Activated T-helper 17 cell treated with anti-CD3 and anti-CD28 coated beads, Interleukin-2, amount 50 U/mL, for 72 hours (primary cell): ENCODE measurements at regions not wholly inside any gene's neighbourhood (a gene's known extent, or its start where the extent isn't known, plus 50 kb on each side); places are given as distances from the start of the nearest gene placed in this dataset.

Experiments
- ATAC-seq: fragments of 150-1000 bp; cut with Tn5 transposase; replicated peaks from 2 replicates; pipeline ENCODE4 v1.10.0; 2021; ENCODE audit warnings: mild to moderate bottlenecking, moderate library complexity
- H3K27ac Mint-ChIP-seq: one replicate; pipeline ENCODE4 v1.8.0; 2022; ENCODE audit warnings: mixed read lengths
- H3K27me3 Mint-ChIP-seq: one replicate; pipeline ENCODE4 v1.8.0; 2022; ENCODE audit warnings: mixed read lengths
- H3K36me3 Mint-ChIP-seq: one replicate; pipeline ENCODE4 v1.8.0; 2022; ENCODE audit warnings: low read depth, mild to moderate bottlenecking, mixed read lengths
- H3K4me1 Mint-ChIP-seq: one replicate; pipeline ENCODE4 v1.8.0; 2022; ENCODE audit warnings: mixed read lengths
- H3K4me3 Mint-ChIP-seq: one replicate; pipeline ENCODE4 v1.8.0; 2022; ENCODE audit warnings: mild to moderate bottlenecking, mixed read lengths
- H3K9me3 Mint-ChIP-seq: one replicate; pipeline ENCODE4 v1.8.0; 2022; ENCODE audit warnings: mixed read lengths

DNA sequence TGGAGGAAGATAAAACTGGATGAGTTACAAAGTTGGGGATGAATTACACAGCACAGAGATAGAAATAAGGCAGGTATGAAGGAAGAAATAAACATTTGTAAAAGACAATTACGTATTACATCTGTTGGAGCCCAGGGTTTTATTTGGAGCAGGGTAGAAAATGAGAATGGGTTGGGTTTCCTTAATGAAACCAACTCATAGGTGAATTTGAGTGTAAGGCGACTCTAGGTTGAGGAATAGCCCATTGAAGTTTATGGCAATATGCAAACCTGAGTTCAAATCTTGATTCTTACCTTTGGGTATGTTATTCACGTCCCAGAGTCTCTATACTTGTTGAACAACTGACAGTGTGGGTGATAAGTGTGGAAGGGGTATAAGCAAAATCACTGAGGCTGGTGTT lies 422.3 kb upstream of the WWC1 start:
- H3K9me3 Mint-ChIP-seq: no peaks in the 10 kb centered on the region
- no peaks in the 10 kb centered on the region for H3K27me3 Mint-ChIP-seq
- no peak overlapping the region for H3K27ac Mint-ChIP-seq
- no peaks in the 10 kb centered on the region for H3K4me1 Mint-ChIP-seq
- H3K4me3 Mint-ChIP-seq: no peak overlapping the region
- ATAC-seq: no peak
- H3K36me3 Mint-ChIP-seq: no peaks in the 10 kb centered on the region

DNA sequence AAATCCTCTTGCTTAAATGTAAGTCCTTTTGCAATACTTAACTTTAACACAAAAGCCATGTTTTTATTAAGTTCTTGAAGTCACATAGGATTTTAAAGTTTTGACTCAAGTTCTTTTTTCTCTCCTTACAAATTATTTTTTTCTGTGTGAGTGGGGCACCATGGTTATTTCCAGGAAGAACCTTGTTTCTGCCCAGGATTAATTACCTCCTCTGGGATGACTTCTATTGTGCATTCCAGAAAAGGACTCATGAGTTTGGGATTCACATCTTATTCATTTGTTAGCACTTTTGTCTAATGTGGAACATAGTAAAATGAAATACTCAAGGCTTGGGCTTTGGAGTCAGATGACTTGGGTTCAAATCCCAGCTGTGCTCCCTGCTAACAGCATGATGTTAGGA lies 421.4 kb upstream of the WWC1 start:
- no peak overlapping the region for H3K27ac Mint-ChIP-seq
- no peak overlapping the region for H3K4me3 Mint-ChIP-seq
- no peak for ATAC-seq
- H3K9me3 Mint-ChIP-seq: peaks cover 3% of the 10 kb centered on the region
- H3K4me1 Mint-ChIP-seq: no peaks in the 10 kb centered on the region
- no peaks in the 10 kb centered on the region for H3K27me3 Mint-ChIP-seq
- H3K36me3 Mint-ChIP-seq: no peaks in the 10 kb centered on the region

DNA sequence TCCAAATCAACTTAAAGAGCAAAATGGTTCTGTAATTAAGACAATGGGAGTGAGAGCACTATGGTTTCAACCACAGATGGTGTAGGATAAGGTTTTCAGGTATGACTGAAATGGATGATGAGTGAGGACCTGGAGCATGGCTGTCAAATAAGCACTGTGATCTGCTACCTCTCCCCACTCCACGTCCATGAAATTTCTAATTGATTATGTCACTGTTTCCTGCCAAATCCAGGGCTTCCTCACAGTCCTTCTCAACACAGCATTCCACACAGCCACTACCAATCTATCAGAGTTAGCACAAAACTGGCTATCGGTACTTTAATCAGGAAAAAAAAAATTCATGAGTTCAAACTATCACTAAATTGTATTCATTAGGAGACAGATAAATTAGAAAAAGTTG lies 420.4 kb upstream of the WWC1 start:
- Mint-ChIP-seq H3K4me3 (no peak overlapping the region), H3K27me3 (no peaks in the 10 kb centered on the region), H3K9me3 (peaks cover 7% of the 10 kb centered on the region), H3K27ac (no peak overlapping the region), H3K36me3 (no peaks in the 10 kb centered on the region), H3K4me1 (no peaks in the 10 kb centered on the region)
- no peak for ATAC-seq

DNA sequence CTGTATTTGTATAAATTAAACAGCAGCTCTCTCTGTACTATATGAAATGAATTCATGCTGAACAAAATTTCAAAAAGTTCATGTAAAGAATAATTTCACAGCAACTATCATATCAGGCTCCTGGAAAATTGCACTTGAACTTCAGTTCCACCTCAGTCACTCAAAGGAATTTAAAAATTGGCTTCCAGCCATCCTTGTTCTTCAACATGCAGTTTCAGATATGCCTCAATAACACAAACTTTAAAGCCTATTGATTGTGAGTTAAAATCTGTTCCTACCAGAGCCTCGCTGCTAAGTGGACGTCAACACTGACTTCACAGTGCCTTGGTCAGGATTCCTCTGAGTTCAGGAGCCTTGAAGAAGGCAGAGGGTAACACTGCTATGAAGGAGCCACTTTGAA lies 418.7 kb upstream of the WWC1 start:
- ATAC-seq: no peak
- Mint-ChIP-seq H3K4me3 (no peak overlapping the region), H3K27ac (no peak overlapping the region), H3K36me3 (no peaks in the 10 kb centered on the region), H3K27me3 (no peaks in the 10 kb centered on the region), H3K9me3 (peaks cover 7% of the 10 kb centered on the region), H3K4me1 (no peaks in the 10 kb centered on the region)

DNA sequence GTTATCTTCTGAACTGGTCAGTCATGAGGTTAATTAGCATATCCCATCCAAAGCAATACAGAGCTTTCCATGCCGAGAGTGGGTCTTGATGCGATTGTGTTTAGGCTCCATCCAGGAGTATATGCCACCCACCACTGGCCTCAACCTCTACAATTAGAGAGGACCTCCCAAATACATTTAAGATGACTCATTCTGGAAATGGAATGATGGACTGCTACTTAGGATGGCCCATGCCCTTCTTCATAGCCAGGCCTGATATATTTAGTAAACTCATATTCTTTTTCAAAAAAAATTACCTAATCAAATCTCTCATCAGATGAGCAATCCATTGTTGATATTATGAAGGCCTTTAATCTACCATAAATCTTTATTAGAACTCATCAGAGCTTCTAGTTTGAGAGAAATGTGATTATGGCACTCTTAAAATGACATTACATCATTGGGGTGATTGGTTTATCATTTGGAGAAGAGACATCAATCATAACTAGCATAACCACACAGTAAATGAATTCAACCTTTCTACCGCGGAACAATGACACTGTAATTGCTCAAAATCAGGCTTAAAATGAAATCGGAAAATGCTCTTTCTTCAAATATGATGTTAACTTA lies 414.2 kb upstream of the WWC1 start:
- Mint-ChIP-seq H3K9me3 (peaks cover 10% of the 10 kb centered on the region), H3K4me1 (no peaks in the 10 kb centered on the region), H3K36me3 (no peaks in the 10 kb centered on the region), H3K4me3 (no peak overlapping the region), H3K27me3 (no peaks in the 10 kb centered on the region), H3K27ac (no peak overlapping the region)
- ATAC-seq: no peak

DNA sequence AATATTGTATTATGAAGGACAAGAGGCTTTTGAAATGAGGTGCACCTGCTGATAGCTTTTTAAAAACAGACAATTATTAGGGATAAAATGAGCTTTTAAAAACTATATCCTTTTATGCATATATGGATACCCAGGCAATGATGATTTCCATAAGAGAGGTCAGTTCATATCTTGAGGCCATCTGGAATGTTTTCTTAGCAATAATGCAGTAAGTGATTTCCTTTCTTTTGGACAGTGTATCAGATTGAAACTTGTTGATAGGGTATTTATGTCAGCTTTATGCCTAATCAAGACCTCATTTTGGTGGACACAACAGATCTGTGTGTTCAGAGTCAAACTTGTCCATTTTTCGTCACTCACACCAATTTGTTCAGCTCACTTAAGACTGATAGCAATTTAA lies 413.5 kb upstream of the WWC1 start:
- no peaks in the 10 kb centered on the region for H3K4me1 Mint-ChIP-seq
- no peaks in the 10 kb centered on the region for H3K36me3 Mint-ChIP-seq
- no peaks in the 10 kb centered on the region for H3K27me3 Mint-ChIP-seq
- no peak overlapping the region for H3K4me3 Mint-ChIP-seq
- ATAC-seq: no peak
- no peak overlapping the region for H3K27ac Mint-ChIP-seq
- H3K9me3 Mint-ChIP-seq: peaks cover 10% of the 10 kb centered on the region

DNA sequence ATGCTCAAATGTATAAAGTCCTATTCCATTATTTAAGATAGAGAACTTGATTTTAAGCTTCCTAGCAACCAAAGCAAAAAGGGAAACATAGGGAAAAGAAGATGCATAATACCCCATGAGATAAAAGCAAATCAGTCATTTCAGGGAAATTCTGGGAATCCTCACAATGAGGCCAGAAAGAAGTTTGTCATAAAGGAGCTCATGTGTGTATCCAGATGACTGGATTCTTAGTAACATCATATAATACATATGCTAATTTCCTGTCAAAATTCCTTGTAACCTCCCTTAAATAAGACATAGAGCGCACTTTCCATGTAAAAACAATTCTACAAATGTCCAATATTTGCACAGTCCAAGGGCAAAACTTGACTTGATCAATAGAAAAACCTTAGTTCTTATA lies 411.0 kb upstream of the WWC1 start:
- Mint-ChIP-seq H3K4me3 (no peak overlapping the region), H3K9me3 (peaks cover 4% of the 10 kb centered on the region), H3K36me3 (no peaks in the 10 kb centered on the region), H3K27me3 (no peaks in the 10 kb centered on the region), H3K27ac (no peak overlapping the region), H3K4me1 (no peaks in the 10 kb centered on the region)
- ATAC-seq: no peak

DNA sequence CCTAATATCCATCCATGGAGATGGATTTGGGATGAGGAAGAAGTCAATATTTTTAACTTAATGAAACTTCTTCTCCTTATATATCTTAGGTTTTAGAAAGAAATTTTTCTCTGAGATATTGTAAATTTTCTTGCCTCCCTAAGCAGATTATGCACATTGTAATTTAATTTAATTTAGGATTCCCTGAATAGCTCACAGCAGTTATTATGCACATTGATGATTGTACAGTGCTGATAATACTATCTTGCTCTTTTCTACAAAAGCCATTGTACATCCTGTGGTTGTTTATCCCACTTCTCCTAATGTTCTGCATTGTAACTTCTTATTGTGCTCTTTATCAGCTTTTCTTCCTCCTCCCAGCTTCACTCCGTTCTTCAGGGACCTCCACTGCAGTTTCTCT lies 410.4 kb upstream of the WWC1 start:
- ATAC-seq: no peak
- no peaks in the 10 kb centered on the region for H3K36me3 Mint-ChIP-seq
- no peak overlapping the region for H3K4me3 Mint-ChIP-seq
- H3K27ac Mint-ChIP-seq: no peak overlapping the region
- H3K27me3 Mint-ChIP-seq: no peaks in the 10 kb centered on the region
- peaks cover 4% of the 10 kb centered on the region for H3K9me3 Mint-ChIP-seq
- H3K4me1 Mint-ChIP-seq: no peaks in the 10 kb centered on the region

DNA sequence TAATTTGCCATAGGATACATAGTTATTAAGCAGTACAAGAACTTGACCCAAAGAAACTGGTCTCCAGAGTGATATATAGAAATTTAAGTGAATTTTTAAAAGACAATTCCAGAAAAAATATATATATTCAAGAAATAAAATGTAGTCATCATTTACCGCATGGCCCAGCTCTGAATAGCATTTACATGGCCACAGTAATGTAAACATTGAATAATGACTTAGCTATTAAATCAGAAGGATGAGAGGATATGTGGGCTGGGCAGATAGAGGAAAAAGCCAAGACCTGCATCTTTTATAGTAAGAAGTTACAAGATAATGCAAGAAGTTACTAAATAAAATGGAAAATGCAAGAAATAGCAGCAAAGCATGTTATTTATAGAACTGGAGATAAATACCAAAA lies 405.2 kb upstream of the WWC1 start:
- H3K27me3 Mint-ChIP-seq: no peaks in the 10 kb centered on the region
- no peak for ATAC-seq
- no peaks in the 10 kb centered on the region for H3K4me1 Mint-ChIP-seq

DNA sequence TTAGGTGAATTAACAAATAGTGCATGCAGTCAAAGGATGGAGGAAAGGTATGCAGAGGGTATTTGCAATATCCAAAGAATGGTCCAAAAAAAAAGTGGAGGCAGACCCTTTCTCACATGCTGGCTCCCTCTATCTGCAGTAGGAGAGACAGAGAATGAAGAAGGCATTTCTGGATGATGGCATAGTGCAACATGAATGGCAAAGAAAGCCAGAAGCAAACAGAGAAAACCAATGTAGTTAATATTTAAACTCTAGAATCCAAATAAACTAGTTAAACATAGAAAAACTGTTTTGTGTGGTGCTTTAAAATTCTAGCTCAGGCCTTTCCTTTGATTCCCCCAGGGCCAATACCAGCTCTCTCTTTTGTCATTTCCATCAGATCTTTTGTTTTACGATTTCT lies 403.1 kb upstream of the WWC1 start:
- no peaks in the 10 kb centered on the region for H3K9me3 Mint-ChIP-seq
- no peak for ATAC-seq
- H3K36me3 Mint-ChIP-seq: no peaks in the 10 kb centered on the region
- no peak overlapping the region for H3K27ac Mint-ChIP-seq
- no peaks in the 10 kb centered on the region for H3K4me1 Mint-ChIP-seq
- no peaks in the 10 kb centered on the region for H3K27me3 Mint-ChIP-seq
- H3K4me3 Mint-ChIP-seq: no peak overlapping the region

More for the DNA sequence above, 405.2 kb upstream of the WWC1 start:
- Mint-ChIP-seq H3K4me3 (no peak overlapping the region), H3K9me3 (no peaks in the 10 kb centered on the region), H3K27ac (no peak overlapping the region), H3K36me3 (no peaks in the 10 kb centered on the region)

DNA sequence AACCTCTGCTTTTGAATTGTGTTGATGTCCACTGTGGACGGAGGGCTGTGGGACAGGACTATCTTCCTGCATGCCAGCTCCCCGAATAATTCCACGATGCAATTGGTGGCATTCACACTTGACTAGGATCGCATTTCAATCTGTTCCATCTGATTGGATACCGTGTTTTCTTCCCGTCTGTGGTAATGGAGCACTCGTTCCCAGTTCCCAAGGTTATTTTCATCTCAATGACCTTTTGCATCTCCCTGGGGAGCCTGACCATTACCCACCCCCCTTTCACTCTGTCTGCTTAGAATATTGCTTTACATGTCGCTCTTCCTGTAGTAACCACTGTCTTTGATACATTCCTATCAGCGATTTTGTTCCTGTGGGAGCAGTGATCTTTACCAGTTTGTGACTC lies 402.2 kb upstream of the WWC1 start:
- Mint-ChIP-seq H3K4me1 (no peaks in the 10 kb centered on the region), H3K27ac (no peak overlapping the region), H3K36me3 (no peaks in the 10 kb centered on the region), H3K9me3 (no peaks in the 10 kb centered on the region), H3K4me3 (no peak overlapping the region), H3K27me3 (no peaks in the 10 kb centered on the region)
- ATAC-seq: no peak

DNA sequence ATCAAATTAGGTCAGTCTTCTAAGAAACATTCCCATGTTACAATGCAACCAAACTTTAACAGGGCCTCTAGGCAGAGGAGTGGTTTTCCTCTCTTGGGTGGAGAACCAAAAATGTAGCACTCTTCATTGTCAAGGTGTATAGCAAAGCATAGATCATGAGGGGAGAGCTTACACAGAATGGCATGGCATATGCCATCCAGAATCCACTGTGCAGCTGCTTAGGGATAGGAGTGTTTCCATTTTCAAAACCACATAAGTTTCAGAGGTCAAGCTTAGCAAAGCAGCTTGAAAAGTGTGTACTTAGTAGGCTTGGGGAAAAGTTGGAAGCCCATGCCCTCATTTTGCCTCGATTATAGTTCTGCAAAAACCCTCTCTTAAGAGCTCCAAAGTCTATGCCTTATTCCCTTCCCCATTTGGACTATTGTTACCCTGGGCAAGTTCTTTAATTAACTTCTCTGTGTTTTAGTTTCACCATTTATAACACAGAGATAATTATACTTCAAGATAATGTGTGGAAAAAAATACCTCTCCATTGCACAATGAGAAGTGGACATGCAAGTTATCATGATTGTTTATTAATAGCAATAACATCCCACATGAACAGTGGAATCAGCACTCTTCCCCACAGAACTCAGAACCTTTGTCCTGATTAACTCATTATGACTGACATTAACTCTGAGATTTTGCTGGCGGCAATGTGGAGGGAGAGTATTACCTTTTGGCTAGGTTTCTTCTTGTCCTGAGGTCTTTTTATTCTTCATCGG lies 398.9 kb upstream of the WWC1 start:
- Mint-ChIP-seq H3K36me3 (no peaks in the 10 kb centered on the region), H3K9me3 (no peaks in the 10 kb centered on the region), H3K4me1 (no peaks in the 10 kb centered on the region), H3K4me3 (no peak overlapping the region), H3K27me3 (peaks cover 6% of the 10 kb centered on the region), H3K27ac (no peak overlapping the region)
- no peak for ATAC-seq

DNA sequence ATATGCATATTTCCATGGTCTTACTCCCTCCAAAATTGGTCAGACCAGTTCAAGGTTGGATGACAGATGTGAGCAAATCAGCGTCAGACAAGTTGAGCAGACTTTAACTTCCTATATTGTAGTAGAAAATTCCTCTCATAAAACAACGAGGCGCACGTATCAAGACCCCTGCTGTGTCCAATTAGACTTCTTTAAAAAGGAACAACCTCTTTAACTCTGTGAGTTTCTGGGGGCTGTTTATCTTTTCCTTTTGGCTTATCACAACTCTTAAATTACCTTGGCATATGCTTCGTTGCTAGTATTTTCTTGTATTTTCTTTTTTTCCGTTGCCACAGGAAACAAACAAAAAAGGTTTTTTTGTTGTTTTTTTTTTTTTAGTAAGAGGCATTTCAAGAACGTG lies 398.2 kb upstream of the WWC1 start:
- Mint-ChIP-seq H3K27ac (no peak overlapping the region), H3K9me3 (no peaks in the 10 kb centered on the region), H3K36me3 (no peaks in the 10 kb centered on the region), H3K4me1 (no peaks in the 10 kb centered on the region), H3K27me3 (peaks cover 6% of the 10 kb centered on the region), H3K4me3 (no peak overlapping the region)
- ATAC-seq: no peak

DNA sequence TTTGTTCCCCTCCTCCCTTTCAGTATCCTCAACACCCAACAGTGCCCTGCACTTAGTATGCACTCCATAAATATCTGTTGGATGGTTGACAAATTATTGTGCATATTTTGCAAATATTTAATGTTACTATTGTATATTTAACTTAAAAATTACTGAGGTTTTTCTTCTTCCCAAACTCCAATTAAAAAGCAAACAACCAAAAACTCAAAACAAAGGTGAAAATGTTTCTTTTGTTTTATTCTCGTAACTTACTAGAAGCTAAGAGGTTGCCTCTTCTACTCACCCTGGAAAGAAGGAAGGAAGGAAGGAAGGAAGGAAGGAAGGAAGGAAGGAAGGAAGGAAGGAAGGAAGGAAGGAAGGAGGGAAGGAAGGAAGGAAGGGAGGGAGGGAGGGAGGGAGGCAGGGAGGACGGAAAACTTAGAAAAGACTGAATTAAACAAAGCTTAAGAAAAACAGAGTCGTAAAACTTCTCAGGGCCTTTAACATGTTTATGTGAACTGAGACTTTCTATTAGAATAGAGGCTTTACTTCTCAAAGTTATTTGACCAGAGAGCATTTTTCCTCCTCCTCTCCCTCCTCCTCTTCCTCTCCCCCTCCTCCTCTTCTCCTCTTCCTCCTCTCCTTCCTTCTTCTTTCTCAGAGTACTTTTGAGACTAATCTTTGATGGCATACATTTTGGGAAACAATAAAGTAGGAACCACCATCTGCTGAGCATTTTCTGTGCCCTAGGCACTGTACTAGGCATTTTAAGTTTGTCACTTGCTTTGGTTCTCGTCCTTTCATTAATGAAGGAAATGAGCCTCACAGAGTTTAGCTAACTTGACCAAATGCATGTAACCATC lies 396.6 kb upstream of the WWC1 start:
- Mint-ChIP-seq H3K4me3 (no peak overlapping the region), H3K9me3 (peaks cover 8% of the 10 kb centered on the region), H3K36me3 (no peaks in the 10 kb centered on the region), H3K4me1 (no peaks in the 10 kb centered on the region), H3K27ac (no peak overlapping the region), H3K27me3 (peaks cover 14% of the 10 kb centered on the region)
- no peak for ATAC-seq
